ENCODE measurements at regions not wholly inside any gene's neighbourhood (a gene's known extent, or its start where the extent isn't known, plus 50 kb on each side); places are given as distances from the start of the nearest gene placed in this dataset.

GRCh38 chr11:101215069-101215468, 85.5 kb upstream of the PGR start:
- Histone ChIP-seq H3K27ac (ENCODE audit: insufficient read depth, low read depth, low read length) (no peak overlapping the region), H3K9me1 (replicated peaks; ENCODE audit: control insufficient read depth, extremely low read depth, insufficient read depth, low read length) (no peaks in the 10 kb centered on the region), H3K4me1 (ENCODE audit: control insufficient read depth, extremely low read depth, insufficient read depth, low read length) (no peaks in the 10 kb centered on the region), H2AFZ (ENCODE audit: low read depth, low read length) (no peak overlapping the region), H3K4me3 (replicated peaks in 1 of 3; ENCODE audit: insufficient read depth in 1 of 3, low read depth in 1 of 3, low read length in 3 of 3) (no peak overlapping the region), H3K27me3 (ENCODE audit: control insufficient read depth in 2 of 2, insufficient read depth in 2 of 2, low read length in 2 of 2) (no peaks in the 10 kb centered on the region), H3K9me3 (replicated peaks; ENCODE audit: control insufficient read depth, insufficient read depth, low read length) (peaks cover 2% of the 10 kb centered on the region), H3K79me2 (ENCODE audit: control insufficient read depth, insufficient read depth, low read length) (no peaks in the 10 kb centered on the region), H3K4me2 (ENCODE audit: insufficient read depth, low read length) (no peak overlapping the region), H3K9ac (replicated peaks; ENCODE audit: extremely low read depth, insufficient read depth, low read length) (no peak overlapping the region), H3K36me3 (ENCODE audit: control insufficient read depth in 2 of 2, extremely low read depth in 1 of 2, insufficient read depth in 2 of 2, low read length in 2 of 2) (no peaks in the 10 kb centered on the region), H4K20me1 (replicated peaks; ENCODE audit: control insufficient read depth, extremely low read depth, insufficient read depth, low read length) (no peaks in the 10 kb centered on the region)
- dilution Hi-C loops (cut with MboI; ENCODE audit: extremely low pct_ligation_motif_present, low sequenced_read_pairs) (no loop called here), intact Hi-C loops (cut with micrococcal nuclease) (no loop called here)
- no TSS peak for BruUV-seq (replicated peaks)
- ChIA-PET CTCF (no interaction called here), POLR2A (no interaction called here)
- no peak for DNase-seq (ENCODE audit: low read depth, low spot score)
- no peak for TF ChIP-seq GATA2 (IDR thresholded peaks at IDR 0.05; ENCODE audit: insufficient read depth, insufficient read length, low read depth, low read length)
- TF ChIP-seq POLR2AphosphoS5 (IDR thresholded peaks at IDR 0.05; ENCODE audit: insufficient read depth, low read depth, low read length), result no peak
- no peak for TF ChIP-seq MYC (IDR thresholded peaks at IDR 0.05; ENCODE audit: low read depth, low read length)
- TF ChIP-seq POLR2A (IDR thresholded peaks at IDR 0.05; ENCODE audit: low read depth, low read length), result no peak
- TF ChIP-seq EZH2 (IDR thresholded peaks at IDR 0.05; ENCODE audit: borderline replicate concordance, low read depth, low read length, severe bottlenecking), result no peak
- no peak for TF ChIP-seq CTCF (IDR thresholded peaks at IDR 0.05; ENCODE audit: extremely low read depth in 1 of 2, insufficient read depth in 1 of 2, low read depth in 1 of 2, low read length in 2 of 2)
- TF ChIP-seq JUN (IDR thresholded peaks at IDR 0.05; ENCODE audit: borderline replicate concordance, insufficient read depth, insufficient read length, low read depth), result no peak
- TF ChIP-seq FOS (IDR thresholded peaks at IDR 0.05; ENCODE audit: borderline replicate concordance, insufficient read depth, low read length), result no peak
- TF ChIP-seq MAX (IDR thresholded peaks at IDR 0.05; ENCODE audit: insufficient read depth, insufficient read length), result no peak
- FAIRE-seq, result no peak
